Fibroblast of lung (primary cell): ENCODE measurements at regions not wholly inside any gene's neighbourhood (a gene's known extent, or its start where the extent isn't known, plus 50 kb on each side); places are given as distances from the start of the nearest gene placed in this dataset.

ENCODE experiments used
- EZH2 ChIP-seq: IDR thresholded peaks from 2 replicates; pipeline ENCODE4 v1.5.1; 2012; ENCODE audit warnings: low read length, control low read depth, mild to moderate bottlenecking; ENCODE audit errors: missing control alignments
- TF ChIP-seq, protein P1 (sequence below), 2 donors: IDR thresholded peaks in 1 of 2; conservative IDR thresholded peaks in 1 of 2; 1 replicate in 1 of 2; 2 replicates in 1 of 2; pipeline ENCODE4 v1.5.1; 2011 to 2012; ENCODE audit warnings: low read length in 2 of 2, control low read depth in 1 of 2, inconsistent platforms in 1 of 2, low read depth in 1 of 2, mild to moderate bottlenecking in 1 of 2

DNA sequence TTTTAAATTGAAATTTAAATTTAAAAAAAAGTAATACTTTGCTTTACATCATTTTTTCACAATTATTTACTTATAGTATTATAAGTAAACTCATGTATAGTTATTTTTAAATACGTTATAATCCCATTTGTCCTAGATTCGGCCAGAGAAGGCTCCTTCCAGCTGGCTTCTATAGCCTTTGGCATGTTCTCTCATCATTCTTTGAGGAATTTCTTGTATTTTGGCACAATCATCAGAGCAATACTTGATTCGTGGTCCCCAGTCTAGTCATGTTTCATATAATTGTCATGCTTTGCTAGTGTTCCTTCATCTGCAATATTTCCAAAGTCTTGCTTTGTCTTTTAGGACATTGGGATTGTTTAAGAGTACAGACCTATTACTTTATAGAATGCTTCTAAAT is 1037.9 kb upstream of the AGA start:
- TF ChIP-seq, protein P1, sequence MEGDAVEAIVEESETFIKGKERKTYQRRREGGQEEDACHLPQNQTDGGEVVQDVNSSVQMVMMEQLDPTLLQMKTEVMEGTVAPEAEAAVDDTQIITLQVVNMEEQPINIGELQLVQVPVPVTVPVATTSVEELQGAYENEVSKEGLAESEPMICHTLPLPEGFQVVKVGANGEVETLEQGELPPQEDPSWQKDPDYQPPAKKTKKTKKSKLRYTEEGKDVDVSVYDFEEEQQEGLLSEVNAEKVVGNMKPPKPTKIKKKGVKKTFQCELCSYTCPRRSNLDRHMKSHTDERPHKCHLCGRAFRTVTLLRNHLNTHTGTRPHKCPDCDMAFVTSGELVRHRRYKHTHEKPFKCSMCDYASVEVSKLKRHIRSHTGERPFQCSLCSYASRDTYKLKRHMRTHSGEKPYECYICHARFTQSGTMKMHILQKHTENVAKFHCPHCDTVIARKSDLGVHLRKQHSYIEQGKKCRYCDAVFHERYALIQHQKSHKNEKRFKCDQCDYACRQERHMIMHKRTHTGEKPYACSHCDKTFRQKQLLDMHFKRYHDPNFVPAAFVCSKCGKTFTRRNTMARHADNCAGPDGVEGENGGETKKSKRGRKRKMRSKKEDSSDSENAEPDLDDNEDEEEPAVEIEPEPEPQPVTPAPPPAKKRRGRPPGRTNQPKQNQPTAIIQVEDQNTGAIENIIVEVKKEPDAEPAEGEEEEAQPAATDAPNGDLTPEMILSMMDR (conservative IDR thresholded peaks at IDR 0.05 in 1 of 2, IDR thresholded peaks at IDR 0.05 in 1 of 2; ENCODE audit: low read depth in 1 of 2, low read length in 2 of 2): no peak
- no peak for TF ChIP-seq EZH2
